ENCODE measurements at regions not wholly inside any gene's neighbourhood (a gene's known extent, or its start where the extent isn't known, plus 50 kb on each side); places are given as distances from the start of the nearest gene placed in this dataset.

DNA sequence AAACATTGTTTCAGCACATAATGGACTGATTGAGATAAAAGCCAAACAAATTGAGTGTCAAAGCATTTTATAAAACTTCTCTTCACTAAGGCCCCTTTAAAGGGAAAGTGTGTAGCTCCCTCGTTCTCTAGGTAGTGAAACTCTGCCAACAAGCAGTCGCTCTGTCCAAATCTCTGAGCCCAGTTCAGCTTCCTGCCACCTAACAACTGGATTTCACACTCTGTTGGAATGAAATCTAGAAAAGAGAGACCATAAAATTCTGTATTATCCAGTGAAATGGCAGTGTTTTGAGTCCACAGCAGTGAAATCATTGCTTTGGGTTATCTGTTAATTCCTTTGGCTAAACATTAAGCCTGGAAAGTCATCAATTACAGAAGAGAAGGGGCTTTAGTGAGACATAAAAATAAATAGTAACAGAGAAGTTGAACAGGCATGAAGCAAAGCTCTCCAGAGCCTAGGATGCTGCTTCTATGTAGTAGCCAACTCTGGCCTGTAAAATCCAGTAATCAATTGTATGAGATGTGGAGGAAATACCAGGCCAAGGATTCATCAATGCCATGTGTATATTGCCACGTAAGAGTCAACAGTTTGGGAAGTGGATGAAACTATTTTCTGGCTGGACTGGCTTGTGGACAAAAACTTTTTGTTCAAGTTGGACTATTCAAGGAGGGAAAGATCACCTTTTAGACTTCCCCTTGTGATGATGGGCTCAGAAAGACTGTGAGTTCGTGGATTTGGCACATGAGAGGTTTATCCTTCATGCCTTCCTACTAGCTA is 122.5 kb downstream of the WIF1 start:
- TF ChIP-seq, protein P1, sequence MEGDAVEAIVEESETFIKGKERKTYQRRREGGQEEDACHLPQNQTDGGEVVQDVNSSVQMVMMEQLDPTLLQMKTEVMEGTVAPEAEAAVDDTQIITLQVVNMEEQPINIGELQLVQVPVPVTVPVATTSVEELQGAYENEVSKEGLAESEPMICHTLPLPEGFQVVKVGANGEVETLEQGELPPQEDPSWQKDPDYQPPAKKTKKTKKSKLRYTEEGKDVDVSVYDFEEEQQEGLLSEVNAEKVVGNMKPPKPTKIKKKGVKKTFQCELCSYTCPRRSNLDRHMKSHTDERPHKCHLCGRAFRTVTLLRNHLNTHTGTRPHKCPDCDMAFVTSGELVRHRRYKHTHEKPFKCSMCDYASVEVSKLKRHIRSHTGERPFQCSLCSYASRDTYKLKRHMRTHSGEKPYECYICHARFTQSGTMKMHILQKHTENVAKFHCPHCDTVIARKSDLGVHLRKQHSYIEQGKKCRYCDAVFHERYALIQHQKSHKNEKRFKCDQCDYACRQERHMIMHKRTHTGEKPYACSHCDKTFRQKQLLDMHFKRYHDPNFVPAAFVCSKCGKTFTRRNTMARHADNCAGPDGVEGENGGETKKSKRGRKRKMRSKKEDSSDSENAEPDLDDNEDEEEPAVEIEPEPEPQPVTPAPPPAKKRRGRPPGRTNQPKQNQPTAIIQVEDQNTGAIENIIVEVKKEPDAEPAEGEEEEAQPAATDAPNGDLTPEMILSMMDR (IDR thresholded peaks at IDR 0.05; ENCODE audit: low read depth, low read length), result no peak
- TF ChIP-seq MYC (IDR thresholded peaks at IDR 0.05; ENCODE audit: low read depth, low read length), result no peak
- TF ChIP-seq POLR2A (IDR thresholded peaks at IDR 0.05; ENCODE audit: extremely low read depth, insufficient read length), result no peak
